DND-41 (cell line): ENCODE measurements at regions not wholly inside any gene's neighbourhood (a gene's known extent, or its start where the extent isn't known, plus 50 kb on each side); places are given as distances from the start of the nearest gene placed in this dataset.

Experiments used
- ATAC-seq: fragments of 200-7000 bp; cut with Tn5 transposase; 3 replicates; pipeline ENCODE4 v1.9.1; 2021; ENCODE audit warnings: low read depth; ENCODE audit not compliant: insufficient read depth
- DNase-seq: peaks from one replicate; pipeline ENCODE4 v3.0.0-alpha.2; 2020
- H2AFZ ChIP-seq: 2 replicates; pipeline ENCODE4 v1.6.0; 2012; ENCODE audit warnings: low read depth, low read length
- H3K27ac ChIP-seq: 2 replicates; pipeline ENCODE4 v1.5.1; 2012; ENCODE audit warnings: low read length, inconsistent platforms
- H3K27me3 ChIP-seq: fragments of 200-600 bp; sonication (generic); 2 replicates; pipeline ENCODE4 v1.6.0; 2012; ENCODE audit warnings: low read length, mild to moderate bottlenecking, inconsistent platforms; ENCODE audit not compliant: insufficient read depth, poor library complexity
- H3K36me3 ChIP-seq: 2 replicates; pipeline ENCODE4 v1.5.1; 2012; ENCODE audit warnings: low read length, inconsistent platforms; ENCODE audit not compliant: insufficient read depth
- H3K4me1 ChIP-seq: 2 replicates; pipeline ENCODE4 v1.5.1; 2012; ENCODE audit warnings: mild to moderate bottlenecking, low read length; ENCODE audit not compliant: insufficient read depth
- H3K4me2 ChIP-seq: 2 replicates; pipeline ENCODE4 v1.6.0; 2012; ENCODE audit warnings: mild to moderate bottlenecking, moderate library complexity, low read length, inconsistent platforms; ENCODE audit not compliant: insufficient read depth
- H3K4me3 ChIP-seq, 2 experiments: fragments of 200-600 bp in 1 of 2; shearing (Covaris generic) in 1 of 2; 2 replicates each; pipeline ENCODE4 v1.5.1; 2012 to 2016; ENCODE audit warnings: inconsistent platforms in 2 of 2, low read length in 2 of 2, mild to moderate bottlenecking in 2 of 2, low read depth in 1 of 2, moderate library complexity in 1 of 2
- H3K79me2 ChIP-seq: 2 replicates; pipeline ENCODE4 v1.6.0; 2012; ENCODE audit warnings: low read length, inconsistent platforms; ENCODE audit not compliant: insufficient read depth
- H3K9ac ChIP-seq: 2 replicates; pipeline ENCODE4 v1.6.0; 2012; ENCODE audit warnings: low read depth, mild to moderate bottlenecking, inconsistent platforms, low read length, moderate library complexity
- H3K9me3 ChIP-seq: 2 replicates; pipeline ENCODE4 v1.5.1; 2012; ENCODE audit warnings: low read length, moderate library complexity, mild to moderate bottlenecking, inconsistent platforms; ENCODE audit not compliant: insufficient read depth, severe bottlenecking
- H4K20me1 ChIP-seq: 2 replicates; pipeline ENCODE4 v1.6.0; 2012; ENCODE audit warnings: low read length; ENCODE audit not compliant: insufficient read depth
- CTCF ChIP-seq: IDR thresholded peaks from 2 replicates; pipeline ENCODE4 v1.5.1; 2012; ENCODE audit warnings: borderline replicate concordance, low read length, moderate library complexity, mild to moderate bottlenecking; ENCODE audit not compliant: poor library complexity, severe bottlenecking; ENCODE audit errors: extremely low read depth
- EZH2 ChIP-seq: IDR thresholded peaks from 3 replicates; pipeline ENCODE4 v1.6.1; 2012; ENCODE audit warnings: borderline replicate concordance, low read depth, mild to moderate bottlenecking, moderate library complexity, low read length, inconsistent platforms; ENCODE audit not compliant: severe bottlenecking

GRCh38 chr4:30153427-30153826 is 566.7 kb upstream of the PCDH7 start:
- no peak for TF ChIP-seq EZH2
- TF ChIP-seq CTCF = no peak
- no peak overlapping the region for H3K9ac ChIP-seq
- ATAC-seq (no peak), DNase-seq (no peak)
- H3K79me2 ChIP-seq = no peaks in the 10 kb centered on the region
- H3K9me3 ChIP-seq = no peaks in the 10 kb centered on the region
- H3K36me3 ChIP-seq = no peaks in the 10 kb centered on the region
- H4K20me1 ChIP-seq = no peaks in the 10 kb centered on the region
- no peak overlapping the region for H3K4me3 ChIP-seq
- H3K27ac ChIP-seq = no peak overlapping the region
- H2AFZ ChIP-seq = no peak overlapping the region
- no peaks in the 10 kb centered on the region for H3K27me3 ChIP-seq
- H3K4me2 ChIP-seq = no peak overlapping the region
- no peaks in the 10 kb centered on the region for H3K4me1 ChIP-seq

- Histone ChIP-seq H3K9ac (no peak overlapping the region), H3K4me3 (no peak overlapping the region), H3K27me3 (no peaks in the 10 kb centered on the region), H3K27ac (no peak overlapping the region), H3K9me3 (no peaks in the 10 kb centered on the region), H3K36me3 (no peaks in the 10 kb centered on the region), H3K4me2 (no peak overlapping the region), H4K20me1 (no peaks in the 10 kb centered on the region), H3K4me1 (no peaks in the 10 kb centered on the region), H3K79me2 (no peaks in the 10 kb centered on the region), H2AFZ (no peak overlapping the region)
- ATAC-seq = no peak
- TF ChIP-seq CTCF (no peak), EZH2 (no peak)
- no peak for DNase-seq
These were observed 560.0 kb upstream of the PCDH7 start for GRCh38 chr4:30160140-30160539.

GRCh38 chr4:30172416-30172815 is 547.8 kb upstream of the PCDH7 start:
- H3K79me2 ChIP-seq = no peaks in the 10 kb centered on the region
- no peak overlapping the region for H3K27ac ChIP-seq
- no peaks in the 10 kb centered on the region for H3K4me1 ChIP-seq
- no peak for TF ChIP-seq CTCF
- no peak for TF ChIP-seq EZH2
- H4K20me1 ChIP-seq = no peaks in the 10 kb centered on the region
- H3K4me2 ChIP-seq = no peak overlapping the region
- DNase-seq (no peak), ATAC-seq (no peak)
- H2AFZ ChIP-seq = no peak overlapping the region
- H3K9me3 ChIP-seq = no peaks in the 10 kb centered on the region
- no peak overlapping the region for H3K4me3 ChIP-seq
- H3K9ac ChIP-seq = no peak overlapping the region
- H3K27me3 ChIP-seq = no peaks in the 10 kb centered on the region
- no peaks in the 10 kb centered on the region for H3K36me3 ChIP-seq

- no peak overlapping the region for H3K9ac ChIP-seq
- H3K4me1 ChIP-seq = no peaks in the 10 kb centered on the region
- no peaks in the 10 kb centered on the region for H3K79me2 ChIP-seq
- no peaks in the 10 kb centered on the region for H3K9me3 ChIP-seq
- no peak overlapping the region for H2AFZ ChIP-seq
- H3K27ac ChIP-seq = no peak overlapping the region
- no peak overlapping the region for H3K4me2 ChIP-seq
- no peaks in the 10 kb centered on the region for H3K27me3 ChIP-seq
- no peak overlapping the region for H3K4me3 ChIP-seq
- no peak for DNase-seq
- no peak for ATAC-seq
- TF ChIP-seq CTCF (no peak), EZH2 (no peak)
- no peaks in the 10 kb centered on the region for H3K36me3 ChIP-seq
- no peaks in the 10 kb centered on the region for H4K20me1 ChIP-seq
These were observed 538.7 kb upstream of the PCDH7 start for GRCh38 chr4:30181512-30181911.
